ENCODE measurements at regions not wholly inside any gene's neighbourhood (a gene's known extent, or its start where the extent isn't known, plus 50 kb on each side); places are given as distances from the start of the nearest gene placed in this dataset.

DNA sequence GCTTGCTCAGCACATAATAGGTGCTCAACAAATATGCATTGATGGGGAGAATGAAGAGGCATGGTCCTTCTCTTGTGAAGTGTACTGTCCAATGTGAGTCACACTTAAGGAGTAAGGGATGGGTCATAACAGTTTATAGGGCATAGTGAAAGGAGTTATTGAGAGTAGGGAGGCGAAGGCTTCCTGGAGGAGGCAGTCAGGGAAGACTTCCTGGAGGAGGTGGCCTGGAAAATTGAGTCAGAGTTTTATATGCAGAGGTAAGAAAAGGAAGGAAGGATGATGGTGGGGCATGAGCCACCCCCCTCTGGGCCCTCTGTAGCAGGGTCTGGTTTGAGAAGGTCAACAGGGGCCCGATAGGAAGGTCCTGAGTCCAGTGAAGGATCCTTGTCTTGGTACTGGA, 57.0 kb upstream of the ZNF536 start:
- Histone ChIP-seq H3K4me3 (no peak overlapping the region), H4K20me1 (ENCODE audit: control insufficient read depth, insufficient read depth) (no peaks in the 10 kb centered on the region), H3K27ac (ENCODE audit: control insufficient read depth, insufficient read depth) (no peak overlapping the region), H3K9me3 (replicated peaks; ENCODE audit: control insufficient read depth, insufficient read depth, low read length) (no peaks in the 10 kb centered on the region), H3K9ac (ENCODE audit: control insufficient read depth, insufficient read depth, low read length) (no peak overlapping the region), H3K79me2 (ENCODE audit: control insufficient read depth, insufficient read depth, low read length) (no peaks in the 10 kb centered on the region), H3K4me1 (ENCODE audit: control insufficient read depth, insufficient read depth, low read length) (no peaks in the 10 kb centered on the region), H3K36me3 (ENCODE audit: control insufficient read depth in 2 of 2, insufficient read depth in 2 of 2, low read length in 1 of 2) (no peaks in the 10 kb centered on the region), H2AFZ (ENCODE audit: control insufficient read depth, low read depth, low read length) (no peak overlapping the region), H3K27me3 (replicated peaks in 1 of 2; ENCODE audit: control insufficient read depth in 2 of 2, insufficient read depth in 2 of 2, low read length in 1 of 2) (no peaks in the 10 kb centered on the region), H3K4me2 (ENCODE audit: control insufficient read depth, insufficient read depth) (no peak overlapping the region)
- RAD21 ChIA-PET (ENCODE audit: unreplicated experiment) = no interaction called here
- WGBS (ENCODE audit: insufficient coverage, insufficient replicate concordance, low lambda C conversion rate, missing lambda C conversion rate) = 6% methylated on average over 2 of the region's 2 CpGs
- in situ Hi-C loops (cut with MboI) (no loop called here), intact Hi-C loops (cut with micrococcal nuclease; ENCODE audit: unreplicated experiment) (no loop called here)
- no peak for ATAC-seq
- POLR2A ChIA-PET = no interaction called here
- SMC1A ChIA-PET (ENCODE audit: uncharacterized antibody, unreplicated experiment) = no interaction called here
- no peak for DNase-seq (ENCODE audit: low read depth, low spot score)
- no peak for TF ChIP-seq ZNF592 (IDR thresholded peaks at IDR 0.05)
- no peak for TF ChIP-seq LARP7 (IDR thresholded peaks at IDR 0.05)
- no peak for TF ChIP-seq TAF1 (IDR thresholded peaks at IDR 0.05; ENCODE audit: borderline replicate concordance, low read depth, low read length)
- no peak for TF ChIP-seq FOXM1 (IDR thresholded peaks at IDR 0.05; ENCODE audit: low read depth, low read length)
- no peak for TF ChIP-seq TCF7 (IDR thresholded peaks at IDR 0.05; ENCODE audit: borderline replicate concordance)
- TF ChIP-seq KAT2A (conservative IDR thresholded peaks at IDR 0.05; ENCODE audit: control insufficient read depth, low read depth, low read length) = no peak
- TF ChIP-seq BHLHE40 (IDR thresholded peaks at IDR 0.05; ENCODE audit: borderline replicate concordance in 1 of 2, low read depth in 2 of 2, low read length in 1 of 2) = no peak
- no TSS peak for BruUV-seq (replicated peaks)
- no peak for FAIRE-seq
- CTCF ChIA-PET = no interaction called here
